Endothelial cell (in vitro differentiated cells): ENCODE measurements at regions not wholly inside any gene's neighbourhood (a gene's known extent, or its start where the extent isn't known, plus 50 kb on each side); places are given as distances from the start of the nearest gene placed in this dataset.
"Not testable (repeated sequence)": the region's sequence is repeated elsewhere in the genome, so short reads cannot be mapped to it uniquely, and the experiment has no call there.

ENCODE experiments used
- DNase-seq: peaks from one replicate; pipeline ENCODE4 v3.0.0; 2021; ENCODE audit warnings: low spot score
- H3K27ac Mint-ChIP-seq: one replicate; pipeline ENCODE4 v1.8.0; 2021; ENCODE audit warnings: mixed read lengths, inconsistent platforms; ENCODE audit not compliant: unreplicated experiment
- H3K27me3 Mint-ChIP-seq: one replicate; pipeline ENCODE4 v1.8.0; 2021; ENCODE audit warnings: mild to moderate bottlenecking, moderate library complexity, mixed read lengths, inconsistent platforms; ENCODE audit not compliant: unreplicated experiment
- H3K36me3 Mint-ChIP-seq: one replicate; pipeline ENCODE4 v1.8.0; 2021; ENCODE audit warnings: mild to moderate bottlenecking, low read depth, mixed read lengths, inconsistent platforms; ENCODE audit not compliant: unreplicated experiment
- H3K4me1 Mint-ChIP-seq: one replicate; pipeline ENCODE4 v1.8.0; 2021; ENCODE audit warnings: mild to moderate bottlenecking, mixed read lengths, inconsistent platforms; ENCODE audit not compliant: unreplicated experiment
- H3K4me3 Mint-ChIP-seq: one replicate; pipeline ENCODE4 v1.8.0; 2021; ENCODE audit warnings: mild to moderate bottlenecking, mixed read lengths, inconsistent platforms; ENCODE audit not compliant: unreplicated experiment
- H3K9me3 Mint-ChIP-seq: one replicate; pipeline ENCODE4 v1.8.0; 2021; ENCODE audit warnings: mixed read lengths, inconsistent platforms; ENCODE audit not compliant: unreplicated experiment
- TF ChIP-seq, protein P1 (sequence below): fragments of 200-600 bp; sonication (generic); IDR thresholded peaks from one replicate; pipeline ENCODE4 v1.5.0; 2021; ENCODE audit warnings: antibody characterized with exemption; ENCODE audit not compliant: unreplicated experiment

DNA sequence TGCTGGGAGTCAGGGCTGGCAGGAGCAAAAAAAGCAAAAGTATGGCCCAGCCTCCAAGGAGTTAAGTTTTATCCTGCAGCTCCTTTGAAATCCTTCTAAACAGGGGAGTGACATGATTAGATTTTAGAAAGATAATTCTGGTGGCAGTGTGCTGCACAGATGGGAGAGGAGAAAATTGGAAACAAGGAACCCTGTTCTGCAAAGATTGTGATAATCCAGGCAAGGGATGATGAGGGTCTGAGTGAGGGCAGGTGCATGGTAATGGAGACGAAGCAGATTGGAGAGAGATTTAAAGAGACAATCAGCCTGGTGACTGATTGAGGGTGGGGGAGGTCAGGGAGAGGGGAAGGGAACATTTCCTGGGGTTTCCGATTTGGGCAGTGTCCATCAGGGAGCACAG is 444.7 kb upstream of the PODXL start:
- H3K4me3 Mint-ChIP-seq = no peak overlapping the region
- H3K4me1 Mint-ChIP-seq = peaks cover 3% of the 10 kb centered on the region
- peaks cover 4% of the 10 kb centered on the region for H3K27me3 Mint-ChIP-seq
- H3K27ac Mint-ChIP-seq = no peak overlapping the region
- no peaks in the 10 kb centered on the region for H3K36me3 Mint-ChIP-seq
- H3K9me3 Mint-ChIP-seq = no peaks in the 10 kb centered on the region
- no peak for DNase-seq
- TF ChIP-seq, protein P1, sequence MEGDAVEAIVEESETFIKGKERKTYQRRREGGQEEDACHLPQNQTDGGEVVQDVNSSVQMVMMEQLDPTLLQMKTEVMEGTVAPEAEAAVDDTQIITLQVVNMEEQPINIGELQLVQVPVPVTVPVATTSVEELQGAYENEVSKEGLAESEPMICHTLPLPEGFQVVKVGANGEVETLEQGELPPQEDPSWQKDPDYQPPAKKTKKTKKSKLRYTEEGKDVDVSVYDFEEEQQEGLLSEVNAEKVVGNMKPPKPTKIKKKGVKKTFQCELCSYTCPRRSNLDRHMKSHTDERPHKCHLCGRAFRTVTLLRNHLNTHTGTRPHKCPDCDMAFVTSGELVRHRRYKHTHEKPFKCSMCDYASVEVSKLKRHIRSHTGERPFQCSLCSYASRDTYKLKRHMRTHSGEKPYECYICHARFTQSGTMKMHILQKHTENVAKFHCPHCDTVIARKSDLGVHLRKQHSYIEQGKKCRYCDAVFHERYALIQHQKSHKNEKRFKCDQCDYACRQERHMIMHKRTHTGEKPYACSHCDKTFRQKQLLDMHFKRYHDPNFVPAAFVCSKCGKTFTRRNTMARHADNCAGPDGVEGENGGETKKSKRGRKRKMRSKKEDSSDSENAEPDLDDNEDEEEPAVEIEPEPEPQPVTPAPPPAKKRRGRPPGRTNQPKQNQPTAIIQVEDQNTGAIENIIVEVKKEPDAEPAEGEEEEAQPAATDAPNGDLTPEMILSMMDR = no peak

DNA sequence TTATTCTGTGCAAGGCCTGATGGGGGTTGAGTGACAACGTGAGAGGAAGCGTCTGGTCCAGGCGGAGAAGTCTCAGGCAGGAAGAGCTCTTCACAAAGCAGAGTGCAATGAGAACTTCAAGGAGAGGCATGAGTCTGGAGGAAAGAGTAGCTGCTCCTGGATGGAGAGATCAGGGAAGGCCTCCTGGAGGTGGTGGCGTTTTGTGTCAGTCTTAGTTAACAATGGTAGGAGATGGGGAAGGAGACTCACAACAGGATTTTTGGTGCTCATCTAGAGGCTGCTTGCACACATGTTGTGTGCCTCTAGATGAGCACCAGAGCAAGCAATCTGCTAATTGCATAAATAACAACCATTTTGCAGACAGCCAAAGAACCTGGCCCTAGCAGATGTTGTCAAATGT is 442.8 kb upstream of the PODXL start:
- no peak overlapping the region for H3K27ac Mint-ChIP-seq
- DNase-seq = no peak
- no peaks in the 10 kb centered on the region for H3K9me3 Mint-ChIP-seq
- H3K27me3 Mint-ChIP-seq = peaks cover 5% of the 10 kb centered on the region
- no peak overlapping the region for H3K4me3 Mint-ChIP-seq
- TF ChIP-seq, protein P1 = no peak
- no peaks in the 10 kb centered on the region for H3K4me1 Mint-ChIP-seq
- no peaks in the 10 kb centered on the region for H3K36me3 Mint-ChIP-seq

DNA sequence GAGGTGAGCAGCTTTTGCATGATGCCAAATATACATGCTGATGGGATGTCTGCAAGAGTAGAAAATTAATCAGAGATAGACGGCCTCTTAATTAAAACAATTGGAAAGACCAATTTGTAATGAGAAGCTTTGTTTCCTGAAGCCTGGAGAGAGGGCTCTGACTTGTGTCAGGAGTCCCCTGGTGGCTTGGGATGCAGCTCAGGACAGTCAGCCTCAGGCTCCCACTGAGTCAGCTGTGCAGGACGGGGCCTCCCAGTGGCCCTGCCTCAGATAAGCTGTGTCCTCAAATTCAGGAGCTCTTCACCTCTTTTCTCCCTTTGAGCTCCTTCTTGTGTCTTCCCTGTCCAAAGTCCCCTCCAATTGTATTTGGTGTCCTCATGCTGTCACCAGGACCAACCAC is 438.9 kb upstream of the PODXL start:
- H3K27me3 Mint-ChIP-seq = peaks cover 7% of the 10 kb centered on the region
- H3K9me3 Mint-ChIP-seq = no peaks in the 10 kb centered on the region

DNA sequence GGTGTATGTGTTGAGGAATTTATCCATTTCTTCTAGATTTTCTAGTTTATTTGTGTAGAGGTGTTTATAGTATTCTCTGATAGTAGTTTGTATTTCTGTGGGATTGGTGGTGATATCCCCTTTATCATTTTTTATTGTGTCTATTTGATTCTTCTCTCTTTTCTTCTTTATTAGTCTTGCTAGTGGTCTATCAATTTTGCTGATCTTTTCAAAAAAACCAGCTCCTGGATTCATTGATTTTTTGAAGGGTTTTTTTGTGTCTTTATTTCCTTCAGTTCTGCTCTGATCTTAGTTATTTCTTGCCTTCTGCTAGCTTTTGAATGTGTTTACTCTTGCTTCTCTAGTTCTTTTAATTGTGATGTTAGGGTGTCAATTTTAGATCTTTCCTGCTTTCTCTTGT is 424.6 kb upstream of the PODXL start:
- H3K27me3 Mint-ChIP-seq, H3K4me1 Mint-ChIP-seq, H3K9me3 Mint-ChIP-seq, DNase-seq, H3K36me3 Mint-ChIP-seq, H3K4me3 Mint-ChIP-seq, H3K27ac Mint-ChIP-seq: not testable (repeated sequence)

More for the DNA sequence above, 438.9 kb upstream of the PODXL start:
- no peaks in the 10 kb centered on the region for H3K4me1 Mint-ChIP-seq
- H3K27ac Mint-ChIP-seq = no peak overlapping the region
- DNase-seq = no peak
- TF ChIP-seq, protein P1 = no peak
- no peaks in the 10 kb centered on the region for H3K36me3 Mint-ChIP-seq
- H3K4me3 Mint-ChIP-seq = no peak overlapping the region

DNA sequence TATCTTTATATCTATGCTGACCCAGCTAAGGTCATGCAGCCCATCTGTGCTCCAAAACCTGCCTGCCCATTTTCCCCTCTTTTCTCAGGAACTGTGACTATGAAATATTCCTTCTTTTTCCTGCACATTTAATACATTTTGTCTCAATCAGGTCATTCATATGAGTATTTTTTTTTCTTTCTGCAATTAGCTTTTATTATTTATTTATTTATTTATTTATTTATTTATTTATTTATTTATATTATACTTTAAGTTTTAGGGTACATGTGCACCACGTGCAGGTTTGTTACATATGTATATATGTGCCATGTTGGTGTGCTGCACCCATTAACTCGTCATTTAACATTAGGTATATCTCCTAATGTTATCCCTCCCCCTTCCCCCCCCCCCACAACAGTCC is 421.7 kb upstream of the PODXL start:
- not testable (repeated sequence) for H3K4me1 Mint-ChIP-seq, H3K27me3 Mint-ChIP-seq, DNase-seq, H3K9me3 Mint-ChIP-seq, H3K4me3 Mint-ChIP-seq, H3K36me3 Mint-ChIP-seq, H3K27ac Mint-ChIP-seq

DNA sequence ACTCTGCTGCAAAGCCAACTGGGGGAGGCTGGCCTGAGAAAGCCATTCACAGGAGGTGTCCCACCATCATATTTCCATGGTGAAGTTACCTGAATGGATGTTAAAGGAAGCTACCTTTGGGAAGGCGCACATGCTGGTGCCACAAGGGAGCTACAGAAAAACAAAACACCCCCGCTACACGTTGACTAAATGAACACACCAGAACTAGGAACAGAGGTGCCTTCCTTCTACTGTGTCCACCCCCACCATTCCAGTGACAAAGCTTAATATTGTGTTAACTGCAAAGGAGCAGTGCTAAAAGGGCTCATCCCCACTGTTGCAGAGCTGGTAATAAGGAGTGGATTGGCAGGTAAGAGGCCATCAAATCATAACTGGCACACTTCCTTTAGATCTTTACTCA is 420.0 kb upstream of the PODXL start:
- Mint-ChIP-seq H3K9me3 (no peaks in the 10 kb centered on the region), H3K27me3 (no peaks in the 10 kb centered on the region), H3K4me1 (no peaks in the 10 kb centered on the region), H3K27ac (no peak overlapping the region), H3K4me3 (no peak overlapping the region), H3K36me3 (no peaks in the 10 kb centered on the region)
- TF ChIP-seq, protein P1 = no peak
- no peak for DNase-seq
